Activated T-cell treated with anti-CD3 and anti-CD28 coated beads, Interleukin-2, amount 50 U/mL, for 1 hour (primary cell): ENCODE measurements at regions not wholly inside any gene's neighbourhood (a gene's known extent, or its start where the extent isn't known, plus 50 kb on each side); places are given as distances from the start of the nearest gene placed in this dataset.
A peak's percentile ranks its signal among the peaks of the same experiment; 100 is the strongest.

Experiments
- DNase-seq: peaks from one replicate; pipeline ENCODE4 v3.0.0-alpha.2; 2020

DNA sequence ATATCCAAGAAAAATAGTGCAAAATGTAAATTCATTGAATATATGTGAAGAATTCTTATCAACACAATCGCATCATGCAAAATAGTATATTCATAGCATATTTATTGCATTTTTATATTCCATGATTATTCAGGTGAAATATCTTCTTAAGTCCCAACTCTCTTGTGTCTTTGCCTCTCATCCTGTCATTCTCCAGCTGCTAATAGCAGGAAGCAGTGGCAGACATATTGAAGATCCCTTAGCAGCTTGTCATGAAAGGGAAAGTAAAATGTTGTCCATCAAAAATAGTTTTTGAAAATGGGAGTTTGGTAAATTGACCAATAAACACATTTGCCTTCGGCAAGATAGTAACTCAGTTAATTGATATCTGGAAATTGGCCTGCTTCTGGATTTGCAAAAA lies 265.3 kb upstream of the TGFBR2 start:
- no peak for DNase-seq

DNA sequence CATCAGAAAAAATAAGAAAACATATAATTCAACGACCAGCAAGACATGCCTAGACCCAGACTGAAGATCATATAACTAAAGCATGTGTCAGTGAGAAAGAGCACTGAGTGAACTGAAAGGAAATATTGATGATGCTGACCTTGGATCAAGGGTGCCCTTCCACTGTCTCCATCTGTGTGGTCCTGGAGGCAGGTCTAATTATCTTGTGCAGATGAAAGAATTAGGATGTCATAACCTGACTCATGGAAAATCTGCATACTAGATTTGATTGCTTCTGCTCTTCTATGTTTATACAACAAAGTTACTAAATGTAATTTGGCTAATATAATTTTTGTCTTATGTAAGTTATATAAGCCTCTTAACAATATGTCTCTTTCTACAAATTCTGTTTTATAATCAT lies 264.6 kb upstream of the TGFBR2 start:
- no peak for DNase-seq

DNA sequence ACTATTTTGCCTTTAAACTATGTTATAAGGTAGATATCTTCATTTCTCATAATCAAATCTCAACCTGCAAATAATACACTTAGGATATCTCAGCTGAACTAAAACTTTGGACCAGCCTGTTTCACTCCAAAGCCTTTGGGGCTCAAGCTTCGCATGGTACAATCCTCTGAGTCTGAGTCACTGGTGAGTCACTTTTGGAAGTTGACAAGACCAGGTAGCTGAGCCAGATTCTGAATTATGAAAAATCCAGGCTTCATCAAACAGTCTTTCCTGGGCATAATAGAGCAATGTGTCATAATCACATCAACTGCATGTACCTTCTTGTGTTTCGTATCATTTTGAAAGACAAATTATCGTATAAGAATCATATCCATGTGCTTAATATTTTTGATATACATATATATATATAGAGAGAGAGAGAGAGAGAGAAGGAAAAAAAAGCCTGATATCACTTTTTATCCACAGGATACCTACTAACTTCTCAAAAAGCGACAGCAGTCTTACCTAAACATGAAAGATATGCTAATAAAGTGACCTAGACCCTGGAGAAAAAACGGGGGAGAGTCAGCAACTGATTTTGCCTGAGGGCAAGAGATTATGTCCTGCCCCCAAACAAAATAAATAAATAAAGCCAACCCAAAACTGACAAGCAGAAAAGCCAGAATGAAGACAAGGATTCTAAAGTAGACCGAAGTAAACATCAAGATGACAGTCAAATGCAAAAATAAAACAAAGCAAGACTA lies 263.9 kb upstream of the TGFBR2 start:
- DNase-seq = no peak

DNA sequence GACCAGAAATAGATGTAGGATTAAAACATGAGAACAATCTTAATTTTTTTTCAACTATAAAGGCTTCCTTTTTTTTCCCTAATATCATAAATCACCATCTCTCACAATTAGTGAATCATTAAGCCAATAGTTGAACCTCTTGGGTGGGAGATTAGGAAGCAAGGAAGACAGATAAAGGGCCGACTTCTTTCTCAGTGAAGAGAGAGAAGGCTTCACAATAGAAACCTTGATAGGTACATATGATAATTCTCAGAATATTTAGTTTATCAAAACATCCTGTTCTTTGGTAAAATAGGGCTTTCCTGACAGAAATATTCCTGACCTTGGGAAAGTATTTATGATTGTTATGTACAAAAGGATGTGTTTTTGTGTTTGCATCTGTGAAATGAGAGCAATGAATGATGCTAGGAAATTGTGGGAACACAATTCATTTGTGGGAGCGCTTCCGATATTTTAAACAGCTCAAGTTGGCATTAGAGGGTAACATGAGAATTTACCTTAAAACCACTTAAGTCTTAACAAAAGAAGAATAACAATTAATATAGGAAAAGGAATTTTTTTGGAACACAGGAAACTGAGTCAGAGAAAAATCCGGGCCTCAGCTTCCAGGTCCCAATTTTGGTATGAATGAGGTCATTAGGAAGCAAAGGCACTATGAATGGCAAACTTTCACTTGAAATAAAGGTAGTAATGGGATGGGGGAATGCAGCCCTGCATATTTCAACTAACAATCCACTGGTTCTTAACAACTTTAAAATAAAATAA lies 263.2 kb upstream of the TGFBR2 start:
- DNase-seq = no peak

DNA sequence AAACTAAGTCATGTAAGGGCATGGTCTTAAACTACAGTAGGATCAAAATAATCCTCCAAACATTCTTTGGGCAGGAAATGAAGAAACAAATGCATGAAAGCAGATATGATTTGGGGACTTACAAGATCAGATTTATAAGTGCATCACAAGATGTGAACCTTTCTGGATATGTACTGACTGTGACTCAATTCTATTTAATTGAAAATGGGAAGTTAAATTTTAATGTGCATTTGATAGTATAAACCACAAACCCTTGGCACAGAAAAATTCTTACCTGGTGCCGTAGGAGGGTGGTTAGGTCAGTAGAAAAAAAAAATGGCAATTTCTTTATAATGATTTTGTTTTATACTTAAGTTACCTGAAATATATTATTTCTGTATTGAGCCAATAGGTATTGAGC lies 262.5 kb upstream of the TGFBR2 start:
- no peak for DNase-seq

DNA sequence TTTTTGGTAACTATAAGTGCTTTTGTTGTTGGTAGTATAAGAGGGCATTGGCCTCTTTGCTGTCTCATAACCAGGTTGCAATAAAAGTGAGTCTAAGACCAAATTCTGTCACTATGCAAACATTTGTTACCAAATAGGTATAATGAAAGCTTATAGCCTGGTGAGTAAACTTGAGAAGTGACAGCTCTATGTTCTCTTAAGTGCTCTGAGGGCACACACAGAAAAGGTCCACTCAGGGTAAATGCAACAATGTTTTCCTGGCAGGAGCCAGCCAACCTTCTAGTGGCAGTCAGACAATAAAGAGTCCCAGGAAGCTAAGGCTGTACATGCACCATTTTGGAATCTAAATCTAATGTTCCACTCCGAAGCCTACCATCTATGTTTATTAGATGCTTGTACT lies 262.1 kb upstream of the TGFBR2 start:
- DNase-seq = no peak

DNA sequence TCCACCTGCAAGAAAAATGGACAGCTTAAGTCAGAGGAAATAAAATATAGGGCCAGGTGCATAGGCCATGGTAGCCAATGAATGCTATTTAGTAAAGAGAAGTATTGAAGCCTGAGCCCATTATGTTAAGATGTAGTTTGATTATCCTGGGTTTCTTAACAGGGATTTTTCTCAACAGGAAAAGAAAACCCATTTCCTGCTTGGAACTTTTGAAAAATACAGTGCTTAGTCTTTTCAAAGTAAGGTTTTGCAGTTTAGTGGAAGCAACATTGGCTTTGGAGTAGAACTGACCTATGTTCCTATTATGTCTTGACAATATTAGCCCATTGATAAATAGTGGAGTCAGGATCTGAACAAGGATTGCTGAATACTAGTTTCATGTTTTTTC lies 259.5 kb upstream of the TGFBR2 start:
- DNase-seq = no peak

DNA sequence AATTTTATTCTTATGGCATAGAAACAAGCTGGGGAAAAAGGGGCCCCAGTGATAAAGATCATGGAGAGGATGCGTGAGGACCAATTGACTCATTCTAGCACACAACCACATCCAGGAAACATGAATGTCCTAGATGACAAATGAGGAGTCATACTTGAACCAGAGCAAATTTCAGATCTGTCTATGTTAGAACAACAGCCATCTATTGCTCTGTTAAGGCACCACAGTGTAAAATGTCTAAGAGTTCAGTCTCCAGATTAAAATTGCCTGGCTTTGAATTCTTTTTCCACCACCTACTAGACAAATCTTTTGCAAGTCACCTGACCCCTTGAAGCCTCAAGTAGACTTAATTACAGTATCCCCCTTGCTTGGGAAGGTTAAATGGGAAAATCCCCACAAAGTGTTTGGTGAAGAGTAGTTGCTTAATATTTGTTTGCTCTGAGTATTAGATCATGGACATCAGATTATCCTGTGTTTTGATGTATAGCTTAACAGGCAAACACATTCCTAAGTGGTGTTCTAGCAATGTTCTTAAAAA lies 258.7 kb upstream of the TGFBR2 start:
- no peak for DNase-seq

DNA sequence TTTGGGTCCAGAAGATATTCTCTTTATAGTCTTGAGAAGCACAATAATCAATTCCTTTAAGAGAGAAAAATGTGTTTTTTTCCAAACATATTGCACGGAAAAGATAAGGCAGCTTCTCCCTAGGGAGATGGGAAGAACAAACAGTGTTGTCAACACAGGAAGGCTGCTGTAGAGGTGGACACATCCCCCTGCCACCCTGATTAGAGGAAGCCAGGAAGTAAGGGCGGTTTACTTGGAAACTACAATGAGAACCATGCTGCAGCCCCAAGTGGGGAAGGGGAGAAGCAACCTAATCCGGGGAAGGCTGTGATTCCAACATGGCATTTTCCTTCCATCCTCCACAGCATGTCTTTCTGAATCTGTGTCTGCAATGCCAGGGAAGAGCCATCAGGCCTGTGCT lies 256.9 kb upstream of the TGFBR2 start:
- DNase-seq = no peak

DNA sequence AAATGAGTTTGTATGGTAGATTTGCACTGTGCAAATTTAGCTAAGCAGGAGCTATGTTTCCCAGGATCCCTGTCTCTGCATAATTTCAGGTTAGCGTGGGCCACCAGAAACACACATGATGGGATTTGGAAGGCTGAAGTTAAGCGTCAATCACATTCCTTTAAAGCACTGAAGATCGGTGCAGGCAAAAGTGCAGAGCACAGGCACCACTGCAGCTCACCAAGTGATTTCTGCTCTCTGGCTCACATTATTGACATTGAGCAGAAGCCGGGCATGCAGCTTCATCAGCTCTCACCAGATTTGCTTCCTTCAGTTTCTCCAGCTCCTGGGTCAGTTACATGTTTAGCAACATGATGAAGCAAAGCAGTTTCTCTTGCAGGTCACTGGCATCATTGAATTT lies 256.4 kb upstream of the TGFBR2 start:
- no peak for DNase-seq

DNA sequence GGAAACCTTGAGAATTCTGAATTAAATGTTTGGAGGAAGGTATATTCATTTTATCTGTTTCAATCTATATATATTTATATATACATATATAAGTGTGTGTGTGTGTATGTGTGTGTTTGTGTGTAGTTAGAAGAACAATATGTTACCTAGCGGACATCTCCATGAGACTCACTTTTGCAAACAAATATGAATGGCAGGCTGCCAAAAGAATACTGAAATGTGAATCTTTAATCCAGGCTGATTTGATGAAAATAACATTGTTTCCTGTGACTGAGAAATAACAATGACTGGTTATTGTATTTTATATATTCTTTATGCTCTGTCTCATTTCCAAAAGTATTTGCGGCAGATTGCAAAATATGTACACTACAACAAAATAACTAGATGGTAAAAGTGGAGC lies 255.5 kb upstream of the TGFBR2 start:
- DNase-seq = no peak

DNA sequence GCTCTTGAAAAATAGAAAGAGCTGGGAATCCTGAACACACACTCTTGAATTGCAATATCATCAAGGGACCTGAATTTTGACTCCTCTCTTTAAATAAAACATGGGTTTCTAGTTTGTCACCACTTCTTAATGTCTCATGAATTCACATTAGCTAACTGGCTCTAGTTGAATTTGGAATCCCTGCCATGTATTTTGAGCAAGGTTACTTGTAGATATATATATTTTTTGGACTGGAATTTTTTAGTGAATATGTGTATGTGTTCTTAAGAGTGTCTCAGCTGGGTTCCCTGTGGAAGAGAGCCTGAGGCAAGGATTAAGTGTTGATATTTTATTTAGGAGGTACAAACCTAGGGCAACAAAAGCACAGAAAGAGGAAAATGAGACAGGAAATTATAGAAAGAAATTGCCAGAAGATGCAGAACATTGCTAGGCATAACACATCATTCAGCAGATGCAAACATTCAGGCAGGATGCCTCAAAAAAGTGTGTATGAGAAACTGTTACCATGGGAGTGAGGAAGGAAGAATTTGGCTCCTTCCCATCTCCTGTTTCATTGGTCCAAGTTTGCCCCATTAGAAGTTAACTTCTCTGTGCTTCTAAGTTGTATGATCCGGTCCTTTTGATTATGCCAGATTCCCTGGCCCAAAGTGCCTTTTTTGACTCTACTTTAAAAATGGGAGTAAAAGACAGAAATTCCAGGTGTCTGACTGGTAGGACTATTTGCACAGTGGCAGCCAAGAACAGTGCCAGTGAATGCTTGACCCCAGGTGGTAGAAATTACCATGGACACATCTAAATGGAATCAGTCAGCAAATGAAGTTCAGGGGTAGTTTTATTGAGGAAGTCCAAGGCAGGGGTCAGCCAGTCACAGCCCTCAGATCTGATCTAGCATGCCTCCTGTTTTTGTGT lies 253.7 kb upstream of the TGFBR2 start:
- no peak for DNase-seq

DNA sequence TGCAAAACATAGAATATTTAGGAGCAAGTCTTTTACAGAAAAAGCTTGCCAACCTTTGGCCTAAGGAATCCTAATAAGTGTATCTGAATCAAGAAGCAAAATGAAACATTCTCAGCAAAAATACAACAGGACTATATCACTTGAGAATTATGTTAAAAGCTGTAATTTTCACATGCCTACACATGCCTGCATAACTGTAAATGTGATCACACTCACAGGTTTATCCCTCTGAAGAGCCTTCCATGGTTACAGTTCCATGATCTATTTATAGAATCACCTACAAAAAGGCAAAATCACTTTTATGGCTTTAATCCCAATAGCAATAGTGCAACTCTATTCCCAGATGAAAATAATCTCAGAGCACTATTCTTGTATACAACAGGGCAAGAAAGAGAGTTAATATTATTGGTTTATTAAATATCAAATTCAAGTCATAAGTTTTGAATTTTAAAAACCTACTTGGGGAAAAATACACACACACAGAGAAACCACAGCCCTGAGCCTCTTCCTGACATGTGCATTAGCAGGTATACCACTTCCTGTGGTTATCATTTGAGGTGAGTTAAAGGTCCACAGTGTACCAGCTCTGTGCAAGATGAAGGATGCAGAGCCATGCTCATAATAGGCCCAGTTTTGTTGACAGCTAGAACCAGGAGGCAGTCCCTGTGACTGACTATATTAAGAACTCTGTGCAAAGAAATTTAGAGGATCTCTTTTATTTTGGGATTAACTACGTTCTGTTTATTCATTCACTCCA lies 252.5 kb upstream of the TGFBR2 start:
- DNase-seq = peak; percentile 21

DNA sequence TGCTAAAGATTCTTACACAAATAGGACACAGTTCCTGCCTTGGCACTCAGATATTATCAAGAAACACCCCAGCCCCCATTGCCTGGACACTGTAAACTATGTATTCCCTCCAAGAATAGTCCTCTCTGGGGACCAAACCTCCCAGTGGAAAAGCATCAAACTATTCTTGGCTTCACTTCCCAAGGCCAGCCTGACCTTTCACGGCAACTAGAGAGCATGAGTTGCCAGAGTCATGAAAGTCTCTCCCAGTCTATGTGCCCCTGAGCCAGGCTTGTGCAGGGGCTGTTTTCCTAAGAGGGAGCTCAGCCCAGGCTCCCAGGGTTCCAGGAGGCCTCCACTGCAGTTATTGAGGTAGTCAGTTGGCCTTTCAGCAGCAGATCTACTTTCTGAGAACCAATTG lies 251.9 kb upstream of the TGFBR2 start:
- no peak for DNase-seq

DNA sequence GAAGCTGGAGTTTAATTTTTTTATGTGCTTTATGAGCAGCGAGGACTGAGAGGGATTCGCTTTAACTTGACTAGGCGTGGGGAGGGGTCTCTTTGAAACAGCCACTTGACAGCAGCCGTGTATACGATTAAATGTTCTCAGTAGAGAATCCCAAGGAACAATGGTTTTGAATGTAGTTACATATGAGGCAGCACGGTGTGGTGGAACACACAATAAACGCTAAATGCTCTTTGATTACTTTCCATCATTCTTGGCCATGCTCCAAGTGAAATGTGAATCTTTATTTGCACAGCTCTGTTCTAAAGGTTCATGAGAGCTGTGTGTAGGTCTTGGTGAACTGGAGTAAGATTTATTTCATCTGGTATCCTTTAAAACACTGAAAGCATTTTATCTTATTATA lies 251.4 kb upstream of the TGFBR2 start:
- DNase-seq = no peak

DNA sequence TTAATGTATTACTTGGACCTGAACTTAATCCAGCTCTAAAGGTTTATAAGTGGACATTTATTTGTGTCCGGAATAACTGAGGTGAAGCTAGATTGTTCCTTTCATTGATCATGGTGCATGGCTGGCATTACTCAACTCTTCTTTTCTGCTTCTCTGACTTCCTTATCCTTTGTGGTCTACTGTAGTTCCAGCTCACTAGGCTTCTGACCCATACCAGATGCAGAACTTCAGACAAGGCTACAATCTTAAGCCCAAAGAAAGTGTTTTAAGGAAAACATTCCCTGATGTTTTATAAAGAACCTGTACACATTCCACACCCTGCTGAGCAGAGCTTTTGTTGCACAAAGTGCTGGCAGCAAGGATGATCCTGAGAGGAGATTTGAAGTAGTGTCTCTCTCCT lies 250.8 kb upstream of the TGFBR2 start:
- no peak for DNase-seq

DNA sequence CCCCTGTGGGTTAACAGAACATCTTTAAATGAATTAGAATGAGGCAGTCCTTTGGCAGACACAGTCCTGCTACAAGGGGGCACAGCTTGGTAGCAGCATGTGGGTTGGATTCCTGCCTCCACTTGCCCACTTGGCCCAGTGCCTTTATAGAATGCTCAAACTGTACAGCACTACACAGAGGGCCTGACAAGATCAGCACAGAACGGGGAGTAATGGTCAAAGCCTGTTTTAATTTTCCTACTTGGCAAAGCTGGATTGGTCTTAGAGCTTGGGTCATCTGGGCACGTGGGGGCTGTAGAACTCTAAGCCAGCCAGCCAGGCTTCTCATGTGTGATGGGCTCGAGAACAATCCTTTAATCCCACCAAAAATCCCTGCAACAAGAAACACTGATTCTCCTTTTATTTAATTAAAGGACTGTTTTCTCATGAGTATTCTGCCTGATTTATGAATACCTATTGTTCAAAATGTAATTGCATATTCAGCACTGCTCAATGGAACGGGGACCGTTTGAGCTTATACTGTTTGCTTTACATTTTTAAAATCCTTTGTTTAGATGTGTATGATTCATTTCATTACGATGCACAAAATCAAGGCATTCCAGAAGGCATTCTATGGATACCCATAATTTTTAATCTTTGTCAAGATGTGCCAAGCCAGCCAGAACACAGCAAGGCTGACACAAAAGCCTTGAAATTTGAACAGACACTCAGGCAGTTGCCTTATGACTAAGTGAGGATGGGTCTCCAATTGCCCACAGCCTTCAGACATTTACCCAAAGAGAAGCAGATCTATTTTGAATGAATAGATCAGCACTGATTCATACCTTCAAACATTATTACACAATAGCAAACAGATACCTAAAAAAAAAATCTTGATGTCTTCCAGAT lies 249.3 kb upstream of the TGFBR2 start:
- no peak for DNase-seq

DNA sequence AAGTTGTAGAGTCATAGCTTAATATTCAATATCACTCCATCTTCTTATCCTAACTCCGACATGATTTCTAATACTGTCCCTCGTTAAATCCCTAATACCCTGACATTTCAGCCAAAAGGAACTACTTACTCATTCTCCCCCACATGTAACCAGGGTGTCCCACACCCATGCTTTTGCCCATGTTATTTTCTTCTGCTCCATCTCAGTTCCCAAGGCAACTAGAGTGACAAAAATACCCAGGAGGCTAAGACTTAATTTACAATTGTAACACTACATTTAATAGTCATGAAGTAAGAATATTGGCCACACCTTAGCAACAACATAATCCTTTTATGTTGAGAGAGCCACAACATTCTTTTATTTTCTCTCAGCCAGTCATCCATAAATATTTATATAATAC lies 248.5 kb upstream of the TGFBR2 start:
- no peak for DNase-seq

DNA sequence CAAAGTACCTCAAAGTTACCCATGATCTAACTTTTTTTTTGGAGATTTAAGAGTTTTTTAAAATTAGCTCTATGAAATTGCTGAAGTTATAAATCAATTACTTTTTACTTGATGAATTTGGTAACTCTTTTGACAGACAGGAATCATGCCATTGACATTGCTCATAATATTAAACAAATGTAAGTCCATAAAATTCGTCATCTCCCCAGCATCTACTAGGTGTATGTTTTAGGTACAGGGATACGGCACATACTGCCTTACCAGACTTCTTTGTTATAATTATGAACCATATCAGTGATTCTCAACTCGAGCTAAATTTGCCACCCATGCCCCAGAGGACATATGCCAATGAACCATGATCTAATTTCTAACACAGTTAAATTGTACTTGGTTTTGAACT lies 247.5 kb upstream of the TGFBR2 start:
- DNase-seq = no peak

DNA sequence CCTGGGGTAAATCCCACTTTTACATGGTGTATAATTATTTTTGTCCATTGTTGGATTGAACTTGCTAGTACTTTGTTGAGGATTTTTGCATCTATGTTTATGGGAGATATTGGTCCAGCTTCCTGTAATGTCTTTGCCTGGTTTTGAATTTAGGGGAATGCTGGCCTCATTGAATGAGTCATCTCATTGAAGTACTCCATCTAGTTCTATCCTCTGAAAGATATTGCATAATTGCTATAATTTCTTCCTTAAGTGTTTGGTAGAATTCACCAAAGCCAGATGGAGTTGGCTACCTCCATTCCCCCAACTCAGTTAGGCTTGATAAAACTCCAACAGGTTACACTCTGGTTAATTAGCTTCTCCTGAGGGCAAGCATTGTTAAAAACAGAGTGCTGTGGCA lies 237.4 kb upstream of the TGFBR2 start:
- DNase-seq = no peak

DNA sequence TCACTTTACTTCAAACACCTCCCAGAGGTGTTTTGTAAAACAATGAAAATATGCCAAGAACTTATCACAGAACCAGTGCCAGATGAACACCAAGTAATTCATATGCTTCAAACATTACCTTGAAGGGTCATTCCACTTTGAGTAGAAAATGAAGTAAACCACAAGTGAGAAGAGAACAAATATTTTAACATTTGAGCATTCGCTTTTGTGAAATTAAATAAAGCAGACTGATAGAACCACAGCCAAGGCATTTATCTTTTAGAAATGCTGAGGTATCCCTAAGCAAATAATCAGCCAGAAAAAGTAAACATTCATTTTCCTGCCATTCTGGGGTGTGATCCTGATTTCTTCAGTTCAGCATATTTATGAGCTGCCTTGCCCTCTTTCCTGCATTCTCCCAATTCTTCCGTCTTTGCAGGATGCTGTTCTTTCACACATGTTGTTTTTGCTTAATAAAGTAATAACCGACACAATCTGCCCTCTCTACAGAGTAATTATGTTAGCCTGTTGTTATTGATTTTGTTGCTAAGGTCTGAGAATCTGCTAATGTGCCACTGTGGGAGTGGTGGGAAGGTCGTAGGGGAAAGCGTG lies 235.6 kb upstream of the TGFBR2 start:
- DNase-seq = no peak
